Esophagus squamous epithelium (tissue), 4 donors: ENCODE measurements at regions not wholly inside any gene's neighbourhood (a gene's known extent, or its start where the extent isn't known, plus 50 kb on each side); places are given as distances from the start of the nearest gene placed in this dataset.

Source experiments
- CTCF ChIP-seq, 6 experiments: fragments of 450-650 bp in 4 of 6; fragments of 200-600 bp in 2 of 6; sonication (generic) in 2 of 6; IDR thresholded peaks; one replicate each; pipeline ENCODE4 v1.5.1; 2016 to 2019; ENCODE audit warnings: antibody characterized with exemption in 6 of 6, mild to moderate bottlenecking in 4 of 6, moderate library complexity in 4 of 6
- POLR2A ChIP-seq, 4 donors: fragments of 450-650 bp; IDR thresholded peaks; one replicate each; pipeline ENCODE4 v1.6.1; 2017; ENCODE audit warnings: antibody characterized with exemption in 4 of 4, mild to moderate bottlenecking in 4 of 4, moderate library complexity in 3 of 4

GRCh38 chr5:168215646-168216045 lies 75.8 kb upstream of the WWC1 start:
- no peak for TF ChIP-seq CTCF (IDR thresholded peaks at IDR 0.05)
- no peak for TF ChIP-seq POLR2A (IDR thresholded peaks at IDR 0.05)
